GM21717 (cell line): ENCODE measurements at regions not wholly inside any gene's neighbourhood (a gene's known extent, or its start where the extent isn't known, plus 50 kb on each side); places are given as distances from the start of the nearest gene placed in this dataset.
A peak's percentile ranks its signal among the peaks of the same experiment; 100 is the strongest.
"Not testable (repeated sequence)": the region's sequence is repeated elsewhere in the genome, so short reads cannot be mapped to it uniquely, and the experiment has no call there.

Experiments used
- ATAC-seq: cut with Tn5 transposase; IDR thresholded peaks from one replicate; pipeline ENCODE4 v1.9.1; 2021; ENCODE audit warnings: mild to moderate bottlenecking, moderate library complexity; ENCODE audit not compliant: unreplicated experiment

GRCh38 chr15:69755551-69756310 is 303.1 kb downstream of the RPLP1 start:
- ATAC-seq, result peak; percentile 91

GRCh38 chr15:69756440-69756839 is 303.8 kb downstream of the RPLP1 start:
- no peak for ATAC-seq

- ATAC-seq, result no peak
Observed at GRCh38 chr15:69757186-69757585, 304.6 kb downstream of the RPLP1 start.

GRCh38 chr15:69758291-69758771 is 305.7 kb downstream of the RPLP1 start:
- no peak for ATAC-seq

GRCh38 chr15:69758810-69759790 is 306.5 kb downstream of the RPLP1 start:
- ATAC-seq, result no peak

GRCh38 chr15:69760258-69760845 is 307.7 kb downstream of the RPLP1 start:
- no peak for ATAC-seq

- ATAC-seq, result no peak
Observed at GRCh38 chr15:69760890-69761568, 308.4 kb downstream of the RPLP1 start.

- ATAC-seq, result no peak
Observed at GRCh38 chr15:69762373-69763148, 309.9 kb downstream of the RPLP1 start.

GRCh38 chr15:69763831-69764230 is 311.2 kb downstream of the RPLP1 start:
- no peak for ATAC-seq

GRCh38 chr15:69766156-69766555 is 313.5 kb downstream of the RPLP1 start:
- ATAC-seq, result no peak

GRCh38 chr15:69767191-69767590 is 314.6 kb downstream of the RPLP1 start:
- ATAC-seq, result no peak

GRCh38 chr15:69769336-69769735 is 316.7 kb downstream of the RPLP1 start:
- not testable (repeated sequence) for ATAC-seq

- ATAC-seq, result not testable (repeated sequence)
Observed at GRCh38 chr15:69774258-69774657, 321.6 kb downstream of the RPLP1 start.

- ATAC-seq, result not testable (repeated sequence)
Observed at GRCh38 chr15:69774711-69775110, 322.1 kb downstream of the RPLP1 start.

GRCh38 chr15:69777356-69777755 is 320.4 kb downstream of the TLE3 start:
- ATAC-seq, result no peak

- no peak for ATAC-seq
Observed at GRCh38 chr15:69780374-69780773, 317.3 kb downstream of the TLE3 start.

- no peak for ATAC-seq
Observed at GRCh38 chr15:69780981-69781380, 316.7 kb downstream of the TLE3 start.

- ATAC-seq, result no peak
Observed at GRCh38 chr15:69781411-69782125, 316.1 kb downstream of the TLE3 start.

- ATAC-seq, result no peak
Observed at GRCh38 chr15:69782139-69782658, 315.5 kb downstream of the TLE3 start.
